AG09309 (cell line): ENCODE measurements at regions not wholly inside any gene's neighbourhood (a gene's known extent, or its start where the extent isn't known, plus 50 kb on each side); places are given as distances from the start of the nearest gene placed in this dataset.

Experiments used
- DNase-seq: peaks from one replicate; pipeline ENCODE4 v3.0.0-alpha.2; 2010; ENCODE audit warnings: low read depth
- H3K4me3 ChIP-seq: 2 replicates; pipeline ENCODE4 v1.5.1; 2011; ENCODE audit warnings: mild to moderate bottlenecking, low read depth, low read length, moderate library complexity; ENCODE audit not compliant: control insufficient read depth
- TF ChIP-seq, protein P1 (sequence below): IDR thresholded peaks from 2 replicates; pipeline ENCODE4 v1.5.1; 2011; ENCODE audit warnings: mild to moderate bottlenecking, low read depth, low read length, inconsistent platforms; ENCODE audit not compliant: insufficient read depth, control insufficient read depth; ENCODE audit errors: missing control alignments

DNA sequence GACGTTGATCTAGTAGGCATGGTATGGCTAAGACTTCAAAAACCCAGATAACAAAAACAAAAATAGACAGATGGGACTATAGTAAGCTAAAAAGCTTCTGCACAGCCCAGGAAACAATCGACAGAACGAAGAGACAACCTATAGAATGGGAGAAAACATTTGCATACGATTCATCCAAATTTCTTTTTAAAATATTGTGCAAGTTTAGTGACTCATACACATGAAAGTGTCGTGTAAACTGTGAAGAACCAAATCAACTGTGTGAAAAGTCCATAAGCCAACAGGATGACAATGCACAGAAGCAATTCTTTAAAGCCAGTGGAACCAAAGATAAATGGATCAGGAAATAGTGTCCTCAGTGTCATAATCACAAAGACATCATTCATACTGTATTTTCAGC lies 671.1 kb downstream of the RNF144A start:
- no peak for DNase-seq
- TF ChIP-seq, protein P1, sequence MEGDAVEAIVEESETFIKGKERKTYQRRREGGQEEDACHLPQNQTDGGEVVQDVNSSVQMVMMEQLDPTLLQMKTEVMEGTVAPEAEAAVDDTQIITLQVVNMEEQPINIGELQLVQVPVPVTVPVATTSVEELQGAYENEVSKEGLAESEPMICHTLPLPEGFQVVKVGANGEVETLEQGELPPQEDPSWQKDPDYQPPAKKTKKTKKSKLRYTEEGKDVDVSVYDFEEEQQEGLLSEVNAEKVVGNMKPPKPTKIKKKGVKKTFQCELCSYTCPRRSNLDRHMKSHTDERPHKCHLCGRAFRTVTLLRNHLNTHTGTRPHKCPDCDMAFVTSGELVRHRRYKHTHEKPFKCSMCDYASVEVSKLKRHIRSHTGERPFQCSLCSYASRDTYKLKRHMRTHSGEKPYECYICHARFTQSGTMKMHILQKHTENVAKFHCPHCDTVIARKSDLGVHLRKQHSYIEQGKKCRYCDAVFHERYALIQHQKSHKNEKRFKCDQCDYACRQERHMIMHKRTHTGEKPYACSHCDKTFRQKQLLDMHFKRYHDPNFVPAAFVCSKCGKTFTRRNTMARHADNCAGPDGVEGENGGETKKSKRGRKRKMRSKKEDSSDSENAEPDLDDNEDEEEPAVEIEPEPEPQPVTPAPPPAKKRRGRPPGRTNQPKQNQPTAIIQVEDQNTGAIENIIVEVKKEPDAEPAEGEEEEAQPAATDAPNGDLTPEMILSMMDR, result no peak
- no peak overlapping the region for H3K4me3 ChIP-seq

DNA sequence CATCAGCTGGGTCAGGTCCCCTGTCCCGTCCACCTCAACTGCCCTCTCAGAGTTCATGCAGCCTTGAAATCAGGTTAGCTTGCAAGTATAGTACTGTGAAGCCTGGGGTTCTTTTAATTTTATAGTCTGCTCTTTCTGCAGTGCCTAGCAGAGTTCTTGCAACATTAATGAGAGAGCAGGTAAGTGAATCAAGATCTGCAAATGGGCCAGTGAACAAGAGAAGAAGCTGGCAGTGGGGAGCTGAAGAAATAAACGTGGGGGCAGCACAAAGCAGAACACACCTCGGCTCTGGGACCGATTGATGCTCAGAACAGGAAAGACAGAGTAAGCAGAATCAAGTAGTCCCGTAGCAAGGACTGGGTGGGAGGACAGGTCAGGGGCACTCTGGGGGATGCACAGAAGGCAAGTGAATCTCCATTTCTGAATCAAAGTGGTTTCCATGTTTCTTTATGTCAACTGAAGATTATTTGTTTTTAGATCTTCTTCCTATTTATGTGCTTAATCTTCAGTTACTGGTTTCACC lies 675.5 kb downstream of the RNF144A start:
- TF ChIP-seq, protein P1, result no peak
- DNase-seq, result no peak
- no peak overlapping the region for H3K4me3 ChIP-seq

DNA sequence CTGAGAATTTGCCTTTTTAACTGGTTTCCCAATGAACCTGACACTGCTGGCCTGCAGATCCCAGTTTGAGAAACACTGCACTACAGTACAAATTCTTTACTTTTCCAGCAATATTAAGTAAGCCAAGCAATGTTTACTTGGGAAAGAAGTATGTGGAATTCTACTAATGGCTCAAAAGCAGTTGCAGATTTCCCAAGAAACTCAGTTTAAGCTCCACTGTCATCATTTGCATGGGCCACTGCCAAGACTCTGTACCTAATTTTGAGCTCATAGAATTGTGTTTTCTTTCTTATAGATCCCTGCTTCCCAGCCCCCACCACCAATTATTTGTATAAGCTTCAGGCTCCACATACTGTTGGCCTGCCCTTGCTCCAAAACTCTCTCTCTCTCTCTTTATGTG lies 676.1 kb downstream of the RNF144A start:
- no peak overlapping the region for H3K4me3 ChIP-seq
- DNase-seq, result peak; percentile 3
- TF ChIP-seq, protein P1, result no peak

DNA sequence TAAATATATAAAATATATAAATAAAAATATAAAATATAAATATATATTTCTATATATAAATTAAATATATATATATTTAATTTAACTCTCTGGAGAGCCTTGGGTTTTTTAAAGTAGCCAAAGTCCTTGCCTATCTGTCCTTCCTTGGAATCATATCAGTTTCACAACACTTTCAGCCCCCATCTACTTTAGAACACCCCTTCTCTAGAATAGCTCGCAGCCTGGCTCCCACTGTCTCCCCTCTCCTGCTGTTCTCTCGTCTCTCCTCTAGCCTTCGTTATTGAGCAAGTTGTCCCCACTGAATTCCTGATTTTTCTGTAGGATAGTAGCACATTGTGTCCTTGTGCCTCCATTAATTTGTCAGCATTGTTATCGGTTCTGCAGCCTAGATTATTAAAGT lies 677.0 kb downstream of the RNF144A start:
- no peak for DNase-seq
- TF ChIP-seq, protein P1, result no peak
- no peak overlapping the region for H3K4me3 ChIP-seq

DNA sequence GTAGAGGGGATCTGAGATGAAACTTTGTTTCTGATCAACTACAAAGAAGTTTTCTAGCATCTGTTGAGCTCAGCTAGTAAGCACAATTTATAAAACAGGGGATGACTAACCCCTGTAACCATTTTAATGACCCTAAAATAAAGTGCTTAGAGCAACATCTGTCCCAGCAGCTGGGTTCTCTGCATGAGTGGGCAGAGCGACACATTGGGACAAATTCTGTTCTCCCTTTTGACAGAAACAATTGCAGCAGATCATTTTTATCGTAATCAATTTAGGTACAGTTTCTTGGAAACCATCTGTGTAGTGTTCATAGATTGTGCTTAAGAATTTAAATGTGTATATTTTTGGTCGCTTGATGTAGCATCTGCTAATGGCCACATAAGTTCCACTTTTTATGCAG lies 678.0 kb downstream of the RNF144A start:
- no peak overlapping the region for H3K4me3 ChIP-seq
- TF ChIP-seq, protein P1, result no peak
- no peak for DNase-seq

DNA sequence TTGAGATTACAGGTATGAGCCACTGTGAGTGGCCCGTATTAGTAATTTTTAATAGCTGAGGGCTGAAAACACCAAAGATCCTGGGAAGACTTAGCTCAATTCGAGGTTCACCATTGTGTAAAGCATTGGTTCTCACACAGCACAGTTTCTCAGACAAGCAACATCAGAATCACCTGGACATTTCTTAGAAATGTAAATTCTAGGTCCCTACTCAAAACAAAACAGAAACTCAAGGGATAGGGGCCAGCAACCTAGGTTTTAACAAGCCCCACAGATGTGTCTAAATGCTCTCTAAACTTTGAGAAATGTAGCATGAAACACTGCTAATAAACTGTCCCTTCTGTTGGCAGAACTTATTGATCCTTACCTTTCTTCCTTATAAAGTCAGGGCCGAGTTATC lies 681.2 kb downstream of the RNF144A start:
- TF ChIP-seq, protein P1, result no peak

DNA sequence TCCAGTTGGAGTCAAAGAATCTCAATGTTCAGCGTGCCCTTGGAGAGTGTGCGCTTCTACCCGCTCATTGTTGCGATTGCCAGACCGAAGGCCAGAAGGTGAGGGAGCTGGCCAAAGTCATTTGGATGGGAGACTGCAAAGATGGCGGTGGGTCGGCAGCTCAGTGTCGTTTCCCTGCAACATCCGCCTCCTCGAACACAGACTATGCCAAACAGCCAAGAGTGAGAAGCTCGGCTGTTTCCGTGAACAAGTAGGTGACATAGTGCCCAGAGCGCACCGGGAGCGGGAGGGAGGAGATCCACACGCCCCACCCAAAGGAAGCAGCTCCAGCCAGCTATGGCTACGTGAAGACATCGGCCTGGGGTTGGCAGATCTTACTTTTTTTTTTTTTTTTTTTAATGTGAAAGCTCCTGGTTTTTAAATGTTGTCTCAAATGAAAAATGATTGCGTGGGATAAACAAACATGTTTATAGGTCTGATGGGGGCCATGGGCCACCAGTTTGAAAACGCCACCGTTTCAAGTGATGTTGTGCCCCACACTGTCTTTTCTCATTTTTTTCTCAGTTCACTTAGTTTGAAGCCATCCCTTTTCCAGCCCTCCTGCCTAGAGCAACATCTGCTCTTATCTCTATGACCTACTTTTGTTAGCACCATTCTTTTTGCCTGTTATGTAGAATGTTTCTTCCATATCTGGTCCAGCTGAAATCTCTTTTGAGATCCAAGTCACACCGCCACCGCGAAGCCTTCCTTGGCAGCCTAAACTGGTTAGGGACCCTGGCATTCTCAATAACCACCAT lies 682.4 kb downstream of the RNF144A start:
- TF ChIP-seq, protein P1, result no peak
- DNase-seq, result no peak
- no peak overlapping the region for H3K4me3 ChIP-seq

More for the DNA sequence above, 681.2 kb downstream of the RNF144A start:
- DNase-seq, result no peak
- no peak overlapping the region for H3K4me3 ChIP-seq
